ENCODE measurements at regions not wholly inside any gene's neighbourhood (a gene's known extent, or its start where the extent isn't known, plus 50 kb on each side); places are given as distances from the start of the nearest gene placed in this dataset.
"Not testable (repeated sequence)": the region's sequence is repeated elsewhere in the genome, so short reads cannot be mapped to it uniquely, and the experiment has no call there.

GRCh38 chr7:55688684-55689681, 116.7 kb upstream of the VOPP1 start:
- H3K9me3 ChIP-seq; H3K27me3 ChIP-seq; intact Hi-C loops (cut with DNase I); DNase-seq (ENCODE audit: extremely low spot score); H3K36me3 ChIP-seq: not testable (repeated sequence)
- peak; percentile 23 to 37 for TF ChIP-seq POLR2AphosphoS5 (IDR thresholded peaks at IDR 0.05)
- H3K4me3 ChIP-seq: peak overlapping the region in 3 of 4 donors; percentile 23 to 27 (median 25)
- H3K27ac ChIP-seq (replicated peaks in 1 of 4): peak overlapping the region; percentile 23 to 60 (median 50)
- peaks cover 9 to 15% (median 13%) of the 10 kb centered on the region in 4 donors for H3K4me1 ChIP-seq
- 31% methylated on average over 17 of the region's 17 CpGs for WGBS

- H3K4me3 ChIP-seq; DNase-seq (ENCODE audit: extremely low spot score); H3K9me3 ChIP-seq; H3K27me3 ChIP-seq; intact Hi-C loops (cut with DNase I); H3K36me3 ChIP-seq: not testable (repeated sequence)
- Histone ChIP-seq H3K4me1 (peaks cover 9 to 15% (median 13%) of the 10 kb centered on the region in 4 donors), H3K27ac (replicated peaks in 1 of 4) (peak overlapping the region in 1 of 4 donors; percentile 53)
- WGBS: 74% methylated on average over 3 of the region's 3 CpGs
Observed at GRCh38 chr7:55688261-55688660, 116.0 kb upstream of the VOPP1 start.

GRCh38 chr7:55687252-55687651, 115.0 kb upstream of the VOPP1 start:
- H3K27me3 ChIP-seq; H3K27ac ChIP-seq (replicated peaks in 1 of 4); H3K36me3 ChIP-seq; H3K4me3 ChIP-seq; DNase-seq (ENCODE audit: extremely low spot score); H3K9me3 ChIP-seq; intact Hi-C loops (cut with DNase I): not testable (repeated sequence)
- H3K4me1 ChIP-seq: peaks cover 9 to 15% (median 13%) of the 10 kb centered on the region in 4 donors
- WGBS: 90% methylated on average over 2 of the region's 5 CpGs

GRCh38 chr7:55686771-55687170, 114.5 kb upstream of the VOPP1 start:
- H3K4me3 ChIP-seq; DNase-seq (ENCODE audit: extremely low spot score); H3K36me3 ChIP-seq; H3K27me3 ChIP-seq; H3K27ac ChIP-seq (replicated peaks in 1 of 4); H3K9me3 ChIP-seq; intact Hi-C loops (cut with DNase I): not testable (repeated sequence)
- 93% methylated on average over 7 of the region's 7 CpGs for WGBS
- peaks cover 9 to 15% (median 13%) of the 10 kb centered on the region in 4 donors for H3K4me1 ChIP-seq

GRCh38 chr7:55683501-55683900, 111.2 kb upstream of the VOPP1 start:
- DNase-seq (ENCODE audit: extremely low spot score); intact Hi-C loops (cut with DNase I); H3K36me3 ChIP-seq; H3K9me3 ChIP-seq; H3K4me1 ChIP-seq; H3K27me3 ChIP-seq; H3K4me3 ChIP-seq; H3K27ac ChIP-seq (replicated peaks in 1 of 4): not testable (repeated sequence)
- 85% methylated on average over 9 of the region's 9 CpGs for WGBS

- not testable (repeated sequence) for H3K27me3 ChIP-seq, H3K9me3 ChIP-seq, H3K36me3 ChIP-seq
Observed at GRCh38 chr7:55675589-55675988, 103.3 kb upstream of the VOPP1 start.

GRCh38 chr7:55673525-55673924, 101.2 kb upstream of the VOPP1 start:
- H3K9me3 ChIP-seq; H3K4me1 ChIP-seq; H3K4me3 ChIP-seq; H3K27me3 ChIP-seq; H3K36me3 ChIP-seq; DNase-seq (ENCODE audit: extremely low spot score); intact Hi-C loops (cut with DNase I); H3K27ac ChIP-seq (replicated peaks in 1 of 4): not testable (repeated sequence)

More at GRCh38 chr7:55675589-55675988, 103.3 kb upstream of the VOPP1 start:
- WGBS: 78% methylated on average over 1 of the region's 1 CpG
- DNase-seq (ENCODE audit: extremely low spot score); H3K27ac ChIP-seq (replicated peaks in 1 of 4); H3K4me3 ChIP-seq; H3K4me1 ChIP-seq; intact Hi-C loops (cut with DNase I): not testable (repeated sequence)

- H3K4me3 ChIP-seq; H3K4me1 ChIP-seq; DNase-seq (ENCODE audit: extremely low spot score); H3K36me3 ChIP-seq; intact Hi-C loops (cut with DNase I); H3K27ac ChIP-seq (replicated peaks in 1 of 4); H3K9me3 ChIP-seq; H3K27me3 ChIP-seq: not testable (repeated sequence)
- WGBS: 100% methylated on average over 1 of the region's 1 CpG
Observed at GRCh38 chr7:55672084-55672483, 99.8 kb upstream of the VOPP1 start.

- TF ChIP-seq CTCF (IDR thresholded peaks at IDR 0.05) (no peak), POLR2A (IDR thresholded peaks at IDR 0.05; ENCODE audit: low read depth) (no peak), POLR2AphosphoS5 (IDR thresholded peaks at IDR 0.05) (no peak), EP300 (IDR thresholded peaks at IDR 0.05) (no peak)
- peaks cover 0 to 8% (median 0%) of the 10 kb centered on the region in 4 donors for H3K27me3 ChIP-seq
- no peaks in the 10 kb centered on the region for H3K9me3 ChIP-seq
- no peak for DNase-seq (ENCODE audit: extremely low spot score)
- H3K4me1 ChIP-seq: no peaks in the 10 kb centered on the region
- intact Hi-C loops (cut with DNase I): no loop called here
- 67% methylated on average over 4 of the region's 4 CpGs for WGBS
- no peaks in the 10 kb centered on the region for H3K36me3 ChIP-seq
- H3K4me3 ChIP-seq: no peak overlapping the region
- no peak overlapping the region for H3K27ac ChIP-seq (replicated peaks in 1 of 4)
Observed at GRCh38 chr7:55657654-55658053, 85.4 kb upstream of the VOPP1 start.

All from esophagus muscularis mucosa (tissue), 4 donors.